Stimulated activated naive B cell treated with anti-CD40 and anti-IgM and Interleukin-4, amounts not matched to agents 10 μg/mL and 1 μg/mL and 100 μg/mL, for 72 hours (primary cell): ENCODE measurements at regions not wholly inside any gene's neighbourhood (a gene's known extent, or its start where the extent isn't known, plus 50 kb on each side); places are given as distances from the start of the nearest gene placed in this dataset.
"Not testable (repeated sequence)": the region's sequence is repeated elsewhere in the genome, so short reads cannot be mapped to it uniquely, and the experiment has no call there.

ENCODE experiments used
- ATAC-seq, 2 donors: fragments of 150-1000 bp; cut with Tn5 transposase; replicated peaks; 2 replicates each; pipeline ENCODE4 v1.10.0; 2021; ENCODE audit warnings: moderate library complexity in 1 of 2
- DNase-seq: peaks from one replicate; pipeline ENCODE4 v3.0.0; 2021
- H3K27ac Mint-ChIP-seq: one replicate; pipeline ENCODE4 v1.8.0; 2022; ENCODE audit warnings: mild to moderate bottlenecking, mixed read lengths
- H3K27me3 Mint-ChIP-seq, 2 donors: one replicate each; pipeline ENCODE4 v1.8.0; 2022; ENCODE audit warnings: mixed read lengths in 2 of 2
- H3K36me3 Mint-ChIP-seq, 2 donors: one replicate each; pipeline ENCODE4 v1.8.0; 2022; ENCODE audit warnings: mixed read lengths in 2 of 2, mild to moderate bottlenecking in 1 of 2
- H3K4me1 Mint-ChIP-seq, 2 donors: one replicate each; pipeline ENCODE4 v1.8.0; 2022; ENCODE audit warnings: mixed read lengths in 2 of 2, mild to moderate bottlenecking in 1 of 2
- H3K4me3 Mint-ChIP-seq, 2 donors: one replicate each; pipeline ENCODE4 v1.8.0; 2022; ENCODE audit warnings: mild to moderate bottlenecking in 2 of 2, mixed read lengths in 2 of 2, moderate library complexity in 1 of 2
- H3K9me3 Mint-ChIP-seq, 2 donors: one replicate each; pipeline ENCODE4 v1.8.0; 2022; ENCODE audit warnings: mixed read lengths in 2 of 2, mild to moderate bottlenecking in 1 of 2

DNA sequence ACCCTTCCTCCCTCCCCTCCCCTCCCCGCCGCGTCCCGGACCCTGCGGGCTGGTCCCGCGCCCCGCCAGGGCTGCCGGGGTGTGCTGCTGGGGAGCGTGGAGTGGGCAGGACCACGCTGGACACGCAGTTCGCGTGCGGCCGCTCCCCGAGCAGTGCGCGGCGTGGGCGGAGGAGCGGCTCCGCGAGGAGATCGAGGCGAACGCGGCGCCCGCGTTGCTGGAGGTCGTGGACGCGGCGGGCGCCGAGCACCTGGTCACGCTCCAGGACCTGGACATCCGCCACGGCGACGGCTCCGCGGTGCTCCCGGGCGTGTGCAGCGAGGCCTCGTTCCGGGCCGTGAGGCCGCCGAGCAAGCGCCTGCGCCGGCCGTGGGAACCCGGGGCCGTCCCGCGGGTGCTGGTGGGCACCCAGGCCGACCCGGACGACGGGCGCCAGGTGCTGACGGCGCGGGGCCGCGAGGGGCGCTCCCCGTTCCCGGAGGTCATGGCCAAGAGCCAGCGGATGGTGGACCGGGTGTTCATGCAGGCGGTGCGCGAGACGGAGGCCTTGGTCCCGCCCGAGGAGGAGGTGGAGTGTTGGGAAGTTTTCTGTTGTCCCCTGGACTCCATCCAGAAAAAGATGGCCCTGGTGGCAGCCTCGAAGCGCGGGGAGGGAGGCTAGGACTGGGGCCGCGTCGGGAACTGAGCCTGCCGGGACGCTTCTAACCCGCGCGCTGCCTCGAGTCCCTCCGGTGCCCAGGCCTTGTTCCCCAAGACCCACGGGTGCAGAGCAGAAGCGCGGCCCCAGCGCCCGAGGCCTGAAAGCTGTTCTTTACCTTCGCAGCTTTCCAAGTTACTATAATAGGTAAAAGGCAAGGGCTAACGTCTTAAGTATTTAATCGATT is 54.7 kb upstream of the EIF5 start:
- DNase-seq (no peak), ATAC-seq (peak; percentile 19 to 23)
- Mint-ChIP-seq H3K4me1 (peaks cover 0 to 11% of the 10 kb centered on the region in 2 donors), H3K9me3 (peaks cover 6% of the 10 kb centered on the region in 2 donors), H3K4me3 (peak overlapping the region; percentile 59 to 73), H3K27ac (no peak overlapping the region), H3K36me3 (peaks cover 0 to 3% of the 10 kb centered on the region in 2 donors), H3K27me3 (peaks cover 46 to 80% of the 10 kb centered on the region in 2 donors)

DNA sequence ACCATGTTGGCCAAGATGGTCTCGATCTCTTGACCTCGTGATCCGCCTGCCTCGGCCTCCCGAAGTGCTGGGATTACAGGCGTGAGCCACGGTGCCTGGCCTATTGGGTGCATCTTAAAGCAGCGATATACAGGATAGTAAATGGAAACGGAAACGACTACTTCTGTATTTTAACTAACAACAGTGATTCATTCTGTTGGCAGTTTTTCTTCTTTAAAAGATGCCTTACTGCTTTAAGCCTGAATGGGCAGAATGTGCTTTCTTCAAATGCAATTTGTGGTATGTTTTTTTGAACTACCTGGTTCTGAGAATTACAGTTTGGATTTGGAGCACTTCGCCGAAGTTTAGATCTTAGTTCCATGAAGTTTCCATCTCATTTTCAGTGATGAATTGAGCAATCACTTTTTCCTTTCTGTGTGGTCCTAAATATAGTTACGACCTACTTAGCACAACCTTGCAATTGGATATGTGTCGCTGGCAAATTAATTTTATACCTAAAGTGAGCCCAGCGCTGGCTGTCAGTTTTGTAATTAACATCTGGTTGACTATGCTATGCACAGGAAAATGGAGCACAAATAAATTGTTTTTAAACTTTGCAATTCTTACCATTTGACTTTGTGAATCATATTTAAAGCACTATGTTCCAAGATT is 53.6 kb upstream of the EIF5 start:
- Mint-ChIP-seq H3K27ac (no peak overlapping the region), H3K27me3 (peaks cover 47 to 80% of the 10 kb centered on the region in 2 donors), H3K4me3 (no peak overlapping the region), H3K4me1 (peaks cover 0 to 11% of the 10 kb centered on the region in 2 donors), H3K9me3 (peaks cover under 1 to 4% of the 10 kb centered on the region in 2 donors), H3K36me3 (no peaks in the 10 kb centered on the region)
- DNase-seq (no peak), ATAC-seq (peak in 1 of 2 donors; percentile 36)

DNA sequence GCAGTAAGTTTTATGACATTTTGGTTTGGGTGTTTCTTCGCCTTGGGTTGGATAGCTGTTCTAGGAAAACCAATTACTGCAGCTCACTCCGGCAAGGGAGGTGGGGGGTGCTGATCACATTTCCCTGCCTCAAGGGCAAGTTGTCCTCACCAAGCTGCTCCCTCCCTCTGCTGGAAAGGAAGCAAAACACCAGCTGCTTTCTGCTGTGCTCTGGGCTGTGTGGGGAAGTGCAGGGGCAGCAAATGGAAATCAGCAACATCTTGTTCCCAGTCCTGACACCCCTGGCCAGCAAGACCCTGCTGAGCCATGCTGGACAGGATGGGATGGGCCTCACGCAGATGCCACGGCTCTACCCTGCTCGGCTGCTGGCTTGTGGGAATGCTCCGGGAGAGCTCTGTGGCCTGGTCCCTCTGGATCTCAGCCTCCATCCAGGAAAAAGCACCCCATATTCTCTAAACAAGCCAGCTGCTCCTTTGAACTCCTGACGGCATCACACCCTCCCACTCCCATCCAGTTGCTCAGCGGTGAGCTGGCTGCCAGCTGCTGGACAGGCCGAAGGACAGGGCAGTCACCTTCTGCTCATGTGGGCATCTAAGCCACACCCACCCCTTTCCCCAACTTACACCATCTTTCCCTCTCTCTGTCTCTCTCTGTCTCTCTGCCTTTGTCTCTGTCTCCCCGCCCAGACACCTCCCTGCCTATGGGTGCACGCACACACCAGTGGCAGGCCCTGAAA is 52.4 kb upstream of the EIF5 start:
- no peak overlapping the region for H3K27ac Mint-ChIP-seq
- DNase-seq (no peak), ATAC-seq (no peak)
- no peaks in the 10 kb centered on the region for H3K36me3 Mint-ChIP-seq
- peaks cover 0 to 11% of the 10 kb centered on the region in 2 donors for H3K4me1 Mint-ChIP-seq
- peaks cover 0 to 4% of the 10 kb centered on the region in 2 donors for H3K9me3 Mint-ChIP-seq
- no peak overlapping the region for H3K4me3 Mint-ChIP-seq
- peaks cover 56 to 80% of the 10 kb centered on the region in 2 donors for H3K27me3 Mint-ChIP-seq

DNA sequence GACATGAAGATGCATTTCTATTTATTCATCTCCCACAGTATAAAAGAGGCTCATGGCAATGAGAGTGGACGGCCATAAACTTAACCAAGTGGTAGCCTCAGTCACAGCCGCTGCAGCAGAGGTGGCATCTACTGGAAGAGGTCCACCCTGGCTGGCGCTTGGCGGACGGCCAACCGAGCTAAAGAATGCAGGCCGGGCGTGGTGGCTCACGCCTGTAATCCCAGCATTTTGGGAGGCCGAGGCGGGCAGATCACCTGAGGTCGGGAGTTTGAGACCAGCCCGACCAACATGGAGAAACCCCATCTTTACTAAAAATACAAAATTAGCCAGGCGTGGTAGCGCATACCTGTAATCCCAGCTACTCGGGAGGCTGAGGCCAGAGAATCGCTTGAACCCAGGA is 51.7 kb upstream of the EIF5 start:
- not testable (repeated sequence) for H3K36me3 Mint-ChIP-seq, H3K27ac Mint-ChIP-seq, H3K4me3 Mint-ChIP-seq, H3K9me3 Mint-ChIP-seq, ATAC-seq, DNase-seq
- Mint-ChIP-seq H3K4me1 (peaks cover 0 to 11% of the 10 kb centered on the region in 2 donors), H3K27me3 (peaks cover 61 to 85% of the 10 kb centered on the region in 2 donors)

DNA sequence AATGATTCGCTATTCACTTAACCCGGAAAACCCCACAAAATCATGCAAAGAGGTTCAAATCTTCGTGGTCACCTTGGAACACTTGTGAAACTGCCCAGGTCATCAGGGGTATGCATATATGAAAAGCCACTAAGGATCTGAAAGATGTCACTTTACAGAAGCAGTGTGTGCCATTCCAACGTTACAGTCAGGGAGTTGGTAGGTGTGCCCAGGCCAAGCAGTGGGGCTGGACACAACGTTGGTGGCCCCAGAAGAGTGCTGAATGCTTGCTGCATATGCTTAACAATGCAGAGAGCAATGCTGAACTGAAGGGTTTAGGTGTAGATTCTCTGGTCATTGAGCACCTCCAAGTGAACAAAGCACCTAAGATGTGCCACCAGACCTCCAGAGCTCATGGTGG is 51.1 kb upstream of the EIF5 start:
- Mint-ChIP-seq H3K4me1 (peaks cover 0 to 11% of the 10 kb centered on the region in 2 donors), H3K4me3 (no peak overlapping the region), H3K36me3 (no peaks in the 10 kb centered on the region), H3K9me3 (peaks cover 0 to 3% of the 10 kb centered on the region in 2 donors), H3K27me3 (peaks cover 63 to 87% of the 10 kb centered on the region in 2 donors), H3K27ac (no peak overlapping the region)
- DNase-seq (no peak), ATAC-seq (no peak)

DNA sequence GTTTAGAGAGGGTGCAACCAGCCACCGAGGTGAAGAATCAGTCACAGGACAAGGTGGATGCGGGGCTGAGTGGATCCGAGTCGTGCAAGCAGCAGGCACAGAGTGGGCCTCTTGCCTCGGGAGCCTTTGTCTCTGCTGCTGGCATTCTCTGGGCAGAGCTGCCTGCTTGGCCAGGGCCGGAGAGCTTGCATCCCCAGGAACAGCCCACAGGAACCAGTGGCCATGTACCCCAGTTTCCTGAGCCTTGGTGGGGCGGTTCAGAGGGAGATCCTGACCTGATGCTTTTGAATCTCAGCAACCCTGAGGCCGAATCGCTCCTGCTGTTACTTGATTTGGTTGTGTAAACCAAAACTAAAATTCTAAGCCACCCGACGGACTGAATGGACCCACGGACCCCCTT is 50.1 kb upstream of the EIF5 start:
- H3K36me3 Mint-ChIP-seq, result no peaks in the 10 kb centered on the region
- H3K27ac Mint-ChIP-seq, result no peak overlapping the region
- DNase-seq (no peak), ATAC-seq (no peak)
- H3K9me3 Mint-ChIP-seq, result no peaks in the 10 kb centered on the region
- H3K4me3 Mint-ChIP-seq, result no peak overlapping the region
- peaks cover 66 to 89% of the 10 kb centered on the region in 2 donors for H3K27me3 Mint-ChIP-seq
- peaks cover 0 to 11% of the 10 kb centered on the region in 2 donors for H3K4me1 Mint-ChIP-seq
